ENCODE measurements at regions not wholly inside any gene's neighbourhood (a gene's known extent, or its start where the extent isn't known, plus 50 kb on each side); places are given as distances from the start of the nearest gene placed in this dataset.

DNA sequence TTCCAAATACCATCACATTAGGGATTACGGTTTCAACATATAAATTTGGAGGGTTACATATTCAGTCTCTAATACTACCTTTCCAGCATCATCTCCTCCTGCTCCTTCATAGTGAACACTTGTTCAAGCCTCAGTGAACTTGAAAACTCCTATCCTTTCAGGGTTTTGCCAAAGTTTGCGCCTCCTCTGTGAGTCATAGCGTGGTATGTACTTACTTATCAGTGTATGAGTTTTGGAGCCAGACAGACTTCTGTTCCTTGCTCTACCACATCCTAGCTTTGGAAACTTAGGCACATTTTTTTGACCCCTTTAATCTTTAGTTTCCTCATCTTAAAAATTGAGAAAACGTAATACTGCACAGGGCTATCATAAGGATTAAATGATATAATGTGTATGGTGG lies 160.1 kb upstream of the ZC3H12C start:
- Mint-ChIP-seq H3K4me1 (no peaks in the 10 kb centered on the region), H3K27ac (no peak overlapping the region), H3K36me3 (ENCODE audit: low read depth) (no peaks in the 10 kb centered on the region), H3K9me3 (no peaks in the 10 kb centered on the region), H3K4me3 (no peak overlapping the region), H3K27me3 (ENCODE audit: insufficient read depth) (no peaks in the 10 kb centered on the region)
- Histone ChIP-seq H3K9me3 (ENCODE audit: control insufficient read depth, low read length) (no peaks in the 10 kb centered on the region), H3K27me3 (ENCODE audit: control insufficient read depth, insufficient read depth, low read length, poor library complexity, severe bottlenecking) (no peaks in the 10 kb centered on the region), H3K27ac (ENCODE audit: low read depth, low read length) (no peak overlapping the region), H3K9ac (ENCODE audit: extremely low read depth, low read length, poor library complexity, severe bottlenecking) (no peak overlapping the region), H3K4me1 (ENCODE audit: control insufficient read depth, insufficient read depth, low read length) (no peaks in the 10 kb centered on the region), H3K36me3 (ENCODE audit: control insufficient read depth, insufficient read depth, low read length) (no peaks in the 10 kb centered on the region), H3K4me3 (ENCODE audit: low read length) (no peak overlapping the region)
- DNase-seq: no peak
- TF ChIP-seq, protein P1, sequence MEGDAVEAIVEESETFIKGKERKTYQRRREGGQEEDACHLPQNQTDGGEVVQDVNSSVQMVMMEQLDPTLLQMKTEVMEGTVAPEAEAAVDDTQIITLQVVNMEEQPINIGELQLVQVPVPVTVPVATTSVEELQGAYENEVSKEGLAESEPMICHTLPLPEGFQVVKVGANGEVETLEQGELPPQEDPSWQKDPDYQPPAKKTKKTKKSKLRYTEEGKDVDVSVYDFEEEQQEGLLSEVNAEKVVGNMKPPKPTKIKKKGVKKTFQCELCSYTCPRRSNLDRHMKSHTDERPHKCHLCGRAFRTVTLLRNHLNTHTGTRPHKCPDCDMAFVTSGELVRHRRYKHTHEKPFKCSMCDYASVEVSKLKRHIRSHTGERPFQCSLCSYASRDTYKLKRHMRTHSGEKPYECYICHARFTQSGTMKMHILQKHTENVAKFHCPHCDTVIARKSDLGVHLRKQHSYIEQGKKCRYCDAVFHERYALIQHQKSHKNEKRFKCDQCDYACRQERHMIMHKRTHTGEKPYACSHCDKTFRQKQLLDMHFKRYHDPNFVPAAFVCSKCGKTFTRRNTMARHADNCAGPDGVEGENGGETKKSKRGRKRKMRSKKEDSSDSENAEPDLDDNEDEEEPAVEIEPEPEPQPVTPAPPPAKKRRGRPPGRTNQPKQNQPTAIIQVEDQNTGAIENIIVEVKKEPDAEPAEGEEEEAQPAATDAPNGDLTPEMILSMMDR (conservative IDR thresholded peaks at IDR 0.05): no peak
- WGBS, 2 experiments (ENCODE audit: insufficient coverage in 1 of 2, insufficient read length in 1 of 2): 91 to 100% methylated on average over 1 to 4 of the region's 4 CpGs

DNA sequence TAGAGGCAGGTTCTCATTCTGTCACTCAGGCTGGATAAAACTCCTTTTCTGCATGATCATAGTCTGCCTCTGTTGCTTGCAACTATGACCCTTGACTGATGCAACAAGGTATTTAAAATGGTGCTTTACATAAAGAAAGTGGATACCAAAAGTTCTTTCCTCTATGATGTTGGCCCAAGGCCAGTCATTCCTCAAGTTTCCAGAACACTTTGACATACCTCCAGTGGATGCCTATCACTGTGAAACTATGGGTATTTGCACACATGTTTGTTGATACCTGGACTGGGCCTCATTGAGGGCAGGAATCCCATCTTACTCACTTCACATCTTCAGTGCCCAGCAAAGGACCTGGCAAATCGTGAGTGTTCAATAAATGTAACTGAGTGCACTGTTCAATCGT lies 159.0 kb upstream of the ZC3H12C start:
- Mint-ChIP-seq H3K9me3 (no peaks in the 10 kb centered on the region), H3K27ac (no peak overlapping the region), H3K27me3 (ENCODE audit: insufficient read depth) (no peaks in the 10 kb centered on the region), H3K4me3 (no peak overlapping the region), H3K36me3 (ENCODE audit: low read depth) (no peaks in the 10 kb centered on the region), H3K4me1 (no peaks in the 10 kb centered on the region)
- Histone ChIP-seq H3K4me1 (ENCODE audit: control insufficient read depth, insufficient read depth, low read length) (no peaks in the 10 kb centered on the region), H3K27me3 (ENCODE audit: control insufficient read depth, insufficient read depth, low read length, poor library complexity, severe bottlenecking) (no peaks in the 10 kb centered on the region), H3K27ac (ENCODE audit: low read depth, low read length) (no peak overlapping the region), H3K36me3 (ENCODE audit: control insufficient read depth, insufficient read depth, low read length) (no peaks in the 10 kb centered on the region), H3K9ac (ENCODE audit: extremely low read depth, low read length, poor library complexity, severe bottlenecking) (no peak overlapping the region), H3K4me3 (ENCODE audit: low read length) (no peak overlapping the region), H3K9me3 (ENCODE audit: control insufficient read depth, low read length) (no peaks in the 10 kb centered on the region)
- 89% methylated on average over 2 of the region's 2 CpGs for WGBS, 2 experiments (ENCODE audit: insufficient coverage in 1 of 2, insufficient read length in 1 of 2)
- DNase-seq: no peak
- TF ChIP-seq, protein P1 (conservative IDR thresholded peaks at IDR 0.05): no peak

DNA sequence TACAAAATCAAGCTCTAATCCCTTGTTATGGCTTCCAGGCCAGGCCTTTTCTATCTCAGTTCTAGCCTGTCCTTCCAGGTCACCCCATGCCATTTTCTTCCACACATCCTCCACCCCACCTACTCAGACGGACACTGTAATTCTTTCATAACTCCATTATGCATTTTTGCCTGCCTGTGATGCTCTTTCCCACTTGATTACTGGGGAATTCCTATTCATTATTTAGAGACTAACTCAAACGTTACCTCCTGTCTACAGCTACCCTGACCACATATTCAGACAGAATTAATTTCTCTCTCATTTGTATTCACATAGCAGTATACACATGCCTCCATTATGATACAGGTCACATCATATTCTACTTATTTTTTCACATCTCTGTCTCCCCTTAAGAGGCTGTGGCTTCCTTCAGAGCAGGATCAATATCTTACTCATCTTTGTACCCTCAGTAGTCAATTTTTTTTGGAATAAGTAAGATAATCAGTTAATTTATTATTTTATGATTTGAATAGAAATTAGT lies 156.5 kb upstream of the ZC3H12C start:
- TF ChIP-seq, protein P1 (conservative IDR thresholded peaks at IDR 0.05): no peak
- Mint-ChIP-seq H3K36me3 (ENCODE audit: low read depth) (no peaks in the 10 kb centered on the region), H3K27ac (no peak overlapping the region), H3K4me1 (no peaks in the 10 kb centered on the region), H3K4me3 (no peak overlapping the region), H3K27me3 (ENCODE audit: insufficient read depth) (no peaks in the 10 kb centered on the region), H3K9me3 (no peaks in the 10 kb centered on the region)
- no peak overlapping the region for H3K27ac ChIP-seq (ENCODE audit: low read depth, low read length)
- no peaks in the 10 kb centered on the region for H3K9me3 ChIP-seq (ENCODE audit: control insufficient read depth, low read length)
- 80 to 85% methylated on average over 1 to 2 of the region's 2 CpGs for WGBS, 2 experiments (ENCODE audit: insufficient coverage in 1 of 2, insufficient read length in 1 of 2)
- no peaks in the 10 kb centered on the region for H3K27me3 ChIP-seq (ENCODE audit: control insufficient read depth, insufficient read depth, low read length, poor library complexity, severe bottlenecking)
- H3K4me1 ChIP-seq (ENCODE audit: control insufficient read depth, insufficient read depth, low read length): no peaks in the 10 kb centered on the region
- no peak overlapping the region for H3K4me3 ChIP-seq (ENCODE audit: low read length)
- DNase-seq: no peak
- no peak overlapping the region for H3K9ac ChIP-seq (ENCODE audit: extremely low read depth, low read length, poor library complexity, severe bottlenecking)
- no peaks in the 10 kb centered on the region for H3K36me3 ChIP-seq (ENCODE audit: control insufficient read depth, insufficient read depth, low read length)
